ENCODE measurements at regions not wholly inside any gene's neighbourhood (a gene's known extent, or its start where the extent isn't known, plus 50 kb on each side); places are given as distances from the start of the nearest gene placed in this dataset.

GRCh38 chrX:126265116-126265515, 99.0 kb upstream of the DCAF12L2 start:
- Histone ChIP-seq H3K27ac (no peak overlapping the region), H3K9me3 (replicated peaks in 1 of 11) (peaks cover 0 to 17% (median 9%) of the 10 kb centered on the region in 11 experiments; a peak in 12 of 22 replicates), H3K4me1 (no peaks in the 10 kb centered on the region), H3K4me3 (no peak overlapping the region), H3K4me2 (no peak overlapping the region), H3K9ac (no peak overlapping the region), H3K36me3 (no peaks in the 10 kb centered on the region), H3K27me3 (peaks cover 20 to 75% (median 61%) of the 10 kb centered on the region in 11 experiments; a peak in 21 of 22 replicates), H4K20me1 (no peaks in the 10 kb centered on the region; a peak in 1 of 22 replicates)
- TF ChIP-seq Cebpa-rat (IDR thresholded peaks at IDR 0.05), result no peak

GRCh38 chrX:126238220-126238619, 72.1 kb upstream of the DCAF12L2 start:
- Histone ChIP-seq H3K36me3 (no peaks in the 10 kb centered on the region), H3K27ac (no peak overlapping the region), H3K9me3 (replicated peaks in 1 of 11) (peaks cover 0 to 14% (median 0%) of the 10 kb centered on the region in 11 experiments; a peak in 2 of 22 replicates), H3K4me1 (no peaks in the 10 kb centered on the region), H3K4me2 (no peak overlapping the region), H3K27me3 (peaks cover 21 to 54% (median 39%) of the 10 kb centered on the region in 11 experiments), H3K4me3 (no peak overlapping the region), H3K9ac (no peak overlapping the region), H4K20me1 (no peaks in the 10 kb centered on the region; a peak in 1 of 22 replicates)
- no peak for TF ChIP-seq Cebpa-rat (IDR thresholded peaks at IDR 0.05)

GRCh38 chrX:126237524-126237923, 71.4 kb upstream of the DCAF12L2 start:
- Histone ChIP-seq H3K27ac (no peak overlapping the region), H3K4me2 (no peak overlapping the region), H3K9me3 (replicated peaks in 1 of 11) (peaks cover 0 to 14% (median 0%) of the 10 kb centered on the region in 11 experiments; a peak in 2 of 22 replicates), H4K20me1 (no peaks in the 10 kb centered on the region; a peak in 1 of 22 replicates), H3K27me3 (peaks cover 21 to 53% (median 39%) of the 10 kb centered on the region in 11 experiments), H3K9ac (no peak overlapping the region), H3K4me1 (no peaks in the 10 kb centered on the region), H3K36me3 (no peaks in the 10 kb centered on the region), H3K4me3 (no peak overlapping the region)
- no peak for TF ChIP-seq Cebpa-rat (IDR thresholded peaks at IDR 0.05)

Measured in BLaER1 treated with 17β-estradiol and CSF1 and Interleukin-3, amounts not matched to agents 10 nM and 100 nM (cell line).